Peyer's patch (tissue), 4 donors: ENCODE measurements at regions not wholly inside any gene's neighbourhood (a gene's known extent, or its start where the extent isn't known, plus 50 kb on each side); places are given as distances from the start of the nearest gene placed in this dataset.

Experiments
- POLR2A ChIP-seq, 2 donors: fragments of 450-650 bp; IDR thresholded peaks; one replicate each; pipeline ENCODE4 v1.5.1; 2017; ENCODE audit warnings: antibody characterized with exemption in 2 of 2, mild to moderate bottlenecking in 2 of 2, moderate library complexity in 2 of 2
- TF ChIP-seq, protein P1 (sequence below), 6 experiments: fragments of 450-650 bp in 4 of 6; fragments of 200-600 bp in 2 of 6; sonication (generic) in 1 of 6; IDR thresholded peaks; one replicate each; pipeline ENCODE4 v1.5.1; 2017 to 2019; ENCODE audit warnings: antibody characterized with exemption in 6 of 6, mild to moderate bottlenecking in 3 of 6, moderate library complexity in 1 of 6

DNA sequence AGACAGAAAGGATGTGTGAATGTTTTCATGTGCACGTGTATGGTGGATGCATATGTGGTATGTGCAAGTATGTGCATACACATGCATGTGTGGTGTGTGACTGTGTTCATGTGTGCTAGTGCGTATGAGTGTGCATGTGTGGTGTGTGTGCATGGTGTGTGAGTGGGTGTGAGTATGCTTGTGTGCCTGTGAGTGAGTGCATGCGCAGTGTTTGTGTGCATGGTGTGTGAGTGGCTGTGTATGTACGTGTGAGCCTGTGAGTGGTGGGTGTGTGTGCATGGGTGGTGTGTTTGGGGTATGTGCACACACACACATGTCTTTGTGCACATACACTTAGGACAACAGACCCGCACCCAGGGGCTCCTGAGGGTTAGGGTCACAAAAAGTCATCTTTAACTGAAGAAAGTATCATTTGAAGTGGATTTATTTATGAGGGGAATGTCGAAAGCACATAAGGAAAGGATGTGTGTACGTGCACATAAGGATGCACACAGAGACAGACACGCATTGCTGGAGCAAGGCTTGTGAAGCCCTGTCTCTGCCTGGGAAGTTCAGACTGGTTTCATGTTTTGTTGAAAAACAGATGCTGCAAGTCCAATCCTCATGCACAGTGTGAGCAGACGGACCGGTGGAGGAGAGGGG is 237.0 kb downstream of the SYK start:
- TF ChIP-seq, protein P1, sequence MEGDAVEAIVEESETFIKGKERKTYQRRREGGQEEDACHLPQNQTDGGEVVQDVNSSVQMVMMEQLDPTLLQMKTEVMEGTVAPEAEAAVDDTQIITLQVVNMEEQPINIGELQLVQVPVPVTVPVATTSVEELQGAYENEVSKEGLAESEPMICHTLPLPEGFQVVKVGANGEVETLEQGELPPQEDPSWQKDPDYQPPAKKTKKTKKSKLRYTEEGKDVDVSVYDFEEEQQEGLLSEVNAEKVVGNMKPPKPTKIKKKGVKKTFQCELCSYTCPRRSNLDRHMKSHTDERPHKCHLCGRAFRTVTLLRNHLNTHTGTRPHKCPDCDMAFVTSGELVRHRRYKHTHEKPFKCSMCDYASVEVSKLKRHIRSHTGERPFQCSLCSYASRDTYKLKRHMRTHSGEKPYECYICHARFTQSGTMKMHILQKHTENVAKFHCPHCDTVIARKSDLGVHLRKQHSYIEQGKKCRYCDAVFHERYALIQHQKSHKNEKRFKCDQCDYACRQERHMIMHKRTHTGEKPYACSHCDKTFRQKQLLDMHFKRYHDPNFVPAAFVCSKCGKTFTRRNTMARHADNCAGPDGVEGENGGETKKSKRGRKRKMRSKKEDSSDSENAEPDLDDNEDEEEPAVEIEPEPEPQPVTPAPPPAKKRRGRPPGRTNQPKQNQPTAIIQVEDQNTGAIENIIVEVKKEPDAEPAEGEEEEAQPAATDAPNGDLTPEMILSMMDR (IDR thresholded peaks at IDR 0.05): no peak
- no peak for TF ChIP-seq POLR2A (IDR thresholded peaks at IDR 0.05)
